ENCODE measurements at regions not wholly inside any gene's neighbourhood (a gene's known extent, or its start where the extent isn't known, plus 50 kb on each side); places are given as distances from the start of the nearest gene placed in this dataset.

- Histone ChIP-seq H3K36me3 (replicated peaks in 1 of 2; ENCODE audit: control insufficient read depth in 1 of 2, insufficient read depth in 2 of 2, low read length in 2 of 2) (no peaks in the 10 kb centered on the region), H2AFZ (ENCODE audit: insufficient read depth, low read depth, low read length, poor library complexity, severe bottlenecking) (no peak overlapping the region), H3K4me1 (ENCODE audit: control insufficient read depth in 1 of 2, insufficient read depth in 2 of 2, low read length in 2 of 2) (no peaks in the 10 kb centered on the region), H3K27ac (ENCODE audit: low read depth in 1 of 2, low read length in 2 of 2) (no peak overlapping the region), H3K4me2 (replicated peaks; ENCODE audit: extremely low read depth, low read length, poor library complexity, severe bottlenecking) (no peak overlapping the region), H3K4me3 (replicated peaks in 1 of 3; ENCODE audit: low read depth in 2 of 3, low read length in 3 of 3) (no peak overlapping the region), H3K9me3 (replicated peaks in 1 of 2; ENCODE audit: control insufficient read depth in 1 of 2, insufficient read depth in 1 of 2, low read length in 2 of 2) (no peaks in the 10 kb centered on the region), H3K27me3 (ENCODE audit: control insufficient read depth in 2 of 2, insufficient read depth in 2 of 2, low read length in 2 of 2) (no peaks in the 10 kb centered on the region), H4K20me1 (ENCODE audit: insufficient read depth, low read length) (no peaks in the 10 kb centered on the region), H3K9ac (ENCODE audit: insufficient read depth, low read length, poor library complexity, severe bottlenecking) (no peak overlapping the region), H3K79me2 (ENCODE audit: insufficient read depth, low read length) (no peaks in the 10 kb centered on the region)
- H3K27ac Mint-ChIP-seq, result no peak overlapping the region
- no peaks in the 10 kb centered on the region for H3K4me1 Mint-ChIP-seq
- WGBS (ENCODE audit: insufficient coverage), result 91% methylated on average over 5 of the region's 6 CpGs
- intact Hi-C loops (cut with micrococcal nuclease), result no loop called here
- no peak overlapping the region for H3K4me3 Mint-ChIP-seq
- TF ChIP-seq CTCF (IDR thresholded peaks at IDR 0.05), result no peak
- H3K27me3 Mint-ChIP-seq (ENCODE audit: low read depth in 3 of 3), result peaks cover 0 to 2% (median 0%) of the 10 kb centered on the region in 3 donors
- H3K36me3 Mint-ChIP-seq, result no peaks in the 10 kb centered on the region
- DNase-seq, result no peak
- H3K9me3 Mint-ChIP-seq, result peaks cover 1 to 9% (median 5%) of the 10 kb centered on the region in 7 donors
Observed at GRCh38 chr4:92091335-92091734, 212.4 kb upstream of the GRID2 start.

GRCh38 chr4:92099861-92100260 lies 203.9 kb upstream of the GRID2 start:
- H3K4me3 Mint-ChIP-seq, result no peak overlapping the region
- no peaks in the 10 kb centered on the region for H3K79me2 ChIP-seq (ENCODE audit: insufficient read depth, low read length)
- no peaks in the 10 kb centered on the region for H4K20me1 ChIP-seq (ENCODE audit: insufficient read depth, low read length)
- H3K27me3 ChIP-seq (ENCODE audit: control insufficient read depth in 2 of 2, insufficient read depth in 2 of 2, low read length in 2 of 2), result no peaks in the 10 kb centered on the region
- peaks cover 0 to 7% (median 3%) of the 10 kb centered on the region in 7 donors for H3K9me3 Mint-ChIP-seq
- no peaks in the 10 kb centered on the region for H3K36me3 Mint-ChIP-seq
- no peak overlapping the region for H3K27ac ChIP-seq (ENCODE audit: low read depth in 1 of 2, low read length in 2 of 2)
- no peak overlapping the region for H3K9ac ChIP-seq (ENCODE audit: insufficient read depth, low read length, poor library complexity, severe bottlenecking)
- H3K9me3 ChIP-seq (replicated peaks in 1 of 2; ENCODE audit: control insufficient read depth in 1 of 2, insufficient read depth in 1 of 2, low read length in 2 of 2), result no peaks in the 10 kb centered on the region
- H3K4me1 Mint-ChIP-seq, result peaks cover 16% of the 10 kb centered on the region
- peak overlapping the region in 1 of 7 donors; percentile 33 for H3K27ac Mint-ChIP-seq
- intact Hi-C loops (cut with micrococcal nuclease), result no loop called here
- no peak overlapping the region for H2AFZ ChIP-seq (ENCODE audit: insufficient read depth, low read depth, low read length, poor library complexity, severe bottlenecking)
- DNase-seq, result no peak
- no peak for TF ChIP-seq CTCF (IDR thresholded peaks at IDR 0.05)
- peaks cover 0 to 2% (median 0%) of the 10 kb centered on the region in 3 donors for H3K27me3 Mint-ChIP-seq (ENCODE audit: low read depth in 3 of 3)
- no CpG with 5 or more reads among the region's 2 CpGs for WGBS (ENCODE audit: insufficient coverage)
- H3K4me3 ChIP-seq (replicated peaks in 1 of 3; ENCODE audit: low read depth in 2 of 3, low read length in 3 of 3), result no peak overlapping the region
- H3K4me1 ChIP-seq (ENCODE audit: control insufficient read depth in 1 of 2, insufficient read depth in 2 of 2, low read length in 2 of 2), result peaks cover 0 to 18% of the 10 kb centered on the region in 2 donors
- H3K36me3 ChIP-seq (replicated peaks in 1 of 2; ENCODE audit: control insufficient read depth in 1 of 2, insufficient read depth in 2 of 2, low read length in 2 of 2), result no peaks in the 10 kb centered on the region
- H3K4me2 ChIP-seq (replicated peaks; ENCODE audit: extremely low read depth, low read length, poor library complexity, severe bottlenecking), result no peak overlapping the region
